GM18868 (cell line): ENCODE measurements at regions not wholly inside any gene's neighbourhood (a gene's known extent, or its start where the extent isn't known, plus 50 kb on each side); places are given as distances from the start of the nearest gene placed in this dataset.

Source experiments
- ATAC-seq: cut with Tn5 transposase; IDR thresholded peaks from one replicate; pipeline ENCODE4 v1.9.1; 2021; ENCODE audit warnings: mild to moderate bottlenecking, moderate library complexity; ENCODE audit not compliant: unreplicated experiment

DNA sequence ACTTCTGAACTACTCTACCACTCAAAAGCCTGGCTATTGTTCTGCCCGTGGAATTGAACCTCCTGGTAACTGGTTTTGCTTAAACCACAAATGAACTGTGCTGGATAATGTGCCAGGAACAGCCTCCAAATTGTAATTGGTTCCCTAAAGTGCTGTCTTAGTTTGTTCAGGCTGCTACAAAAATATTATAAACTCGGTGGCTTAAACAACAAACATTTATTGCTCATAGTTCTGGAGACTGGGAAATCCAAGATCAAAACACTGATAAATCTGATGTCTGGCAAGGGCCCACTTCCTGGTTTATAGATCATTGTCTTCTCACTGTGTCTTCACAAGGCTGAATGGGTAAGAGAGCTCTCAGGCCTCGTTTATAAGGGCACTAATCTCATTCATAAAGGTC is 149.2 kb upstream of the NCKAP5 start:
- ATAC-seq: no peak

DNA sequence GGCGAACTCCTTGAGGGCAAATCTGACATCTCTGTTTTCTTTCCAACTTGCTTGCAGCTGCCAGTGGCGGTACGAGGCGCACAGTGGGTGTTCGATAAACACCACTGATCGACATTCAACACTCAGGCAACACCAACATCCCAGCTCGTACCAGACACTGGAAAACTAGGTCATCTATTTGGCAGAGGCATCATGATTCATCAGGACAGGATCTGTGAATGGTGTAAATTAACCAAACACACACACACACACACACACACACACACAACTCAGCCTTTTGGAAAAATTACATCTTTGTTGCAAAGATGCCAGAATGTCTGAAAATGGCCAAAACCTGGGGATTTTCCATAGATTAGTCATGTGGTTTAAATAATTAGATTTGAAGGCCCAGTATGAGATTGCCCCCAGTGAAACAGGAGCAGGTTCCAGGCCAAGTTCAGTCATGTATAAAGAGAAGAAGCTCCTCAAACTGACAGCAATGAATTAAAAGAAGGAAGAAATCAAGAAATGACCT is 150.5 kb upstream of the NCKAP5 start:
- no peak for ATAC-seq

DNA sequence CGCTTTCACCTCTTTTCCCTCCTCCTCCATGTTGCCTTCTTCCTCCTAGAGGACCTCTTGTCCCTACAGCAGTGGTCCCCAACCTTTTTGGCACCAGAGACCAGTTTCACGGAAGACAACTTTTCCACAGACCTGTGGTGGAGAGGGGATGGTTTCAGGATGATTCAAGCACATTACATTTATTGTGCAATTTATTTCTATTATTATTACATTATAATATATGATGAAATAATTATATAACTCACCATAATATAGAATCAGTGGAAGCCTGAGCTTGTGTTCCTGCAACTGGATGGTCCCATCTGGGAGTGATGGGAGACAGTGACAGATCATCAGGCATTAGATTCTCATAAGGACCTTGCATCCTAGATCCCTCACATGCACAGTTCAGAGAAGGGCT is 152.2 kb upstream of the NCKAP5 start:
- ATAC-seq: no peak

DNA sequence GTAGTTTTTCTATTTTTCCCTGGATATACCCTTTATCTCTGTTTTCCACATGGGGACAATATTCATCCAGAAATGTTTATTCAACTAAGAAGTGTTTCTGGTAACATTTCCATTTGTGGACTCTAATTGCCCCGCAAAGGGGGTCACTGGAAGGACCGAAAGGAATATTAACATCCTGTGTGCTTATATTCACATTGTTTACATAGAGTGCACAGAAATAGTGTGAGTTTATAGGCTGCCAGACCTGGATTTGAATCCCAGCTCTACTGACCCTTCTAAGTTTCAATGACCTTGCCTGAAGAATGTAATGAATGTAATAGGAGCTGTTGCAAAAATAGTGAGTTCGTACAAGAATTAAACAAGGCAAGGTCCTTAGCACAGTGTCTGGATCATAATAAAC is 152.9 kb upstream of the NCKAP5 start:
- no peak for ATAC-seq

DNA sequence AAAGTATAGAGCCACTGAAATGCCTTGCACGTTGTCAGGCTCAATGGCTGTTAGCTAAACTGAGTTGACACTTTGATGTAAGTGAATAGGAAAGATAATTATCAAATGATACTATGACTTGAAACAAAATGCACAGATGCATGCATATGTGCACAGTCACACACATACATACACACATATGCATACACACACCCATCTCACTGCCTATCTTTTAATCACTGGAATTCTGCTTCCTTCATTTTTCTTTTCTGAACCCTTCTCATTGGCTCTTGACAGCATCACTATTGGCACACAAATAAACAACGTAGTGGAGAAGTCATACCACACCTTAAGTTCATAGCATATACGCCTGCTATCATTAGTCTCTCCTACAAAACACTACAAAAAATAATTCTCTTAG is 154.9 kb upstream of the NCKAP5 start:
- no peak for ATAC-seq

DNA sequence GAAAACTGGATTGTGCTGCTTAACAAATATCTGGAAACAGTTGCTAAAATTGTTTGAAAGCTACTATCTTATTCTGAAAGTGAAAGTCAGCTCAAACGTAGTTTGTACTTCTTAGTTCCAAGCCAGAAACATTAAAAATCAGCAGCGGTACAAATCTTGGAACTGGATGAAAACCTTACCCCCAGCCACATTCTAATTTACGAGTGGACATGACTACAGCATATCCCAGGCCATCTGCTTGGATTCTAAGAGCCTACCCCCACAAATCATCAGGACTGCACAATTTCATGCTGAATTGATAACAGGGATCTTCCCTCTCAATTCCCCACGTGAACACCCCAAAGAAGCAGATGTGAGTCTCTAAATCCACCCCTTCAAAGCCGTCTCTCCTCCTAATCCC is 158.7 kb upstream of the NCKAP5 start:
- ATAC-seq: no peak

DNA sequence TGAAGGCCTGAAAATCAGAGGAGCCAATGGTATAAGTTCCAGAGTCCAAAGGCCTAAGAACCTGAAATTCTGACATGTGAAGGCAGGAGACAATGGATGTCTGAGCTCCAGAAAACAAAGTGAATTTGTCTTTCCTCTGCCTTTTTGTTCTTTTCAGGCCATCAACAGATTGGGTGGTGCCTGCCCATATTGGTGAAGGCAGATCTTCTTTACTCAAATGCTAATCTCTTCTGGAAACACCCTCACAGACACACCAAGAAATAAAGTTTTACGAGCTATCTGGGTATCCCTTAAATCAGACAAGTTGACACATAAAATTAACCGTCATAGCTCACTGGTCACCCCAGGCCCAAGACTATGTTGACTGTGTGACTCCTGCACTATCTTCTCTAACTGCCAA is 163.8 kb upstream of the NCKAP5 start:
- ATAC-seq: no peak

DNA sequence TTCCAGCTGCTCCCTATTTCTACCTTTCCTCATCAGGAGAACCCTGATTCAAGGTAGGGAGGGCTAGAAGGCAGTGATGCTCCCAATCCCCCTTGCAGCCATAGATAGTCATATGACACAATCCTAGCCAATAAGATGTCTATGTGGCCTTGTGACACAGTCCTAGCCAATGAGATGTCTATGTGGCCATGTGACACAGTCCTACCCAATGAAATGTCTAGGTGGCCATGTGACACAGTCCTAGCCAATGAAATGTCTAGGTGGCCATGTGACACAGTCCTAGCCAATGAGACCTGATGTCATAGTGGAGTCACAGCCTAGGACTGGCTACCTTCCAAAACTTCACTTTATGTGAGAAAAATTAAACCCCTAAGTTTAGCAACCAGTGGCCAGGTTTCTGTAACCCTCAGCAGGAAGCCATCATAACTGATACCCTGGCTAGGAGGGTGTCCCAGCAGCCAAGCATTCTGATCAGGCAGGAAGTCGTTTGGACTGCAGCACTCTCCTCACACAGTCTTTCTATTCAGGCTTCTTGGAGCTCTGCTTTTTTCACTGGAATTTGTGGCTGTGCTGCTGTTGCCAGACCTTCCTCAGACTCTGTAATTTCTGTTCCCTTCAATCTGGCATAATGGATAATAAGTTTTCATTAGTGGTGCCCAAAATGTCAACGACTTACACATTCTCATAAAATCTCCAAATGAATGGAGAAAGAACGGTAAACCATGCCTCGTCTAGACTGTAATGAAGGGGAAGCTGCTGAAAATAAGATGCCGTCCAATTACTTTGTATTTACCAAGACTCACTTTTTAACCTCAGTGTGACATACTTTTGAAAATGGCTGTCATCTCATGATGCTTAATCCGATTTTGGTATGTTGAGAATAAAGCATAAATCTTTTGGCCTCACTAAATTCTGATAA is 165.0 kb upstream of the NCKAP5 start:
- no peak for ATAC-seq

DNA sequence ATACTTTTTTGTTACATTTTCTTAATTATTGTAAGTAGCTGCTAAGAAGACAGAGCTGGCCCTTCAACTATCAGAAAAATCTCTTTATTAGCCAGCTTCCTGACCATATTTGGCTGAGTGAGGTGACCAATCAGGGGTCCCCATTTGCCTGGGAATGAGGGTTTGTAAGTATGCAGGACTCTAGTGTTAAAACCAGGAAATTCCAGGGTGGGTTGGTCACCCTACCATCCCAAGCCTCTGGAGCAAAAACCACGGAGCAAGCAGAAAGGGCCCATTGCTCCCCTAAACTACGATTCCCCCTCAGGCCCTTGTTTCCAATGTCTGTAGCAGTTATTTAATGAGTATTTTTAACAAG is 165.6 kb upstream of the NCKAP5 start:
- ATAC-seq: no peak

DNA sequence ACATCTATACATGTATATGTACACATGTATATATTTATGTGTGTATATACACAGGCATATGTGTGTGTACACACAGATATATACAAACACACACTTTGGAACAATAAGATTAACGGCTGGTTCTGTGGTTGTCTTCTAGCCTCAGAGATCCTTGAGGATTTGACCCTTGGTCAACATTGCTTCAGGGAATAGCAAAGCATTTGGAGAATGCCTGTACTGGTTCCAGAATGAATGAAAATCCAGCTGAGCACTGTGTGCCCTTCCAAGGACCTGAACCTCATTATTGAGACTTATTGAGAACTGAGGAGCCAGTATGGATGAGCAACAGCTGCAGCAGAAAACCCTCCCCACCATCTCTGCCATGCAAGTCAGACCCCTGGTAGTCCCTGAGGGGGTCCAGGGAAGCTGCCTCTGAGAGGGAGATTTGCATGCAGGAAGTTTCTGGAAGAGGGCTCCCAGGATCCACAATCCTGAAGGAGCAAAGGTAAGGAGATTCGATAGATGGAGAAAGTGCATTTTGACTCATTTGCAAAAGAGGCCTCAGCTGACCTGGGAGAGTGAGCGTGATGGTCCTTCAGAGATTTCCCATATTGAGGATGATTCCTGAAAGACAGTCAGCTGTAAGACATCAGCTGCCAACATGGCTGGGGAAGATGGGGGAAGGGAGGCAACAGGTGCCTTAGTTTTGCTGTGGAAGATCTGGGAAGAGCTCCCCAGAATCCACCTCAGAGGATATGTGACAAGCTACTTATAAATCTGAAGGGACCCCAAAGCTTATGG is 166.6 kb upstream of the NCKAP5 start:
- ATAC-seq: no peak

DNA sequence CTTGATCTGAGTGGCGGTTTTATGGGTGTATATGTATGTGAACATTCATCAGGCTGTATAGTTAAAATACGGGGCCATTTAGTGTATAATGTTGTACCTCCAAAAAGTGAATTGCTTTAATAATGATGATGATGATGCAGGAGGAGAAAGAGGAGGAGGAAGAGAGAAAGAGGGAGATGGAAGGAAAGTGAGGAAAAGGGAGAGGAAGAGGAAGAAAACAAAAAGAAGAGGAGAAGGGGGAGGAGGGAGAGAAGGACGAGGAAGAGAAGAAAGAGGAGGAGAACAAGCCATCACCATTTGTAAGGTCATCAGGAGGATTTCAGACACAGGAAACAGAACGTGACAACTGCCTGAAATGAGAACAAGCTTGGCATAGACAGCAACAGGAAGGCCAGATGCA is 168.4 kb upstream of the NCKAP5 start:
- ATAC-seq: no peak

DNA sequence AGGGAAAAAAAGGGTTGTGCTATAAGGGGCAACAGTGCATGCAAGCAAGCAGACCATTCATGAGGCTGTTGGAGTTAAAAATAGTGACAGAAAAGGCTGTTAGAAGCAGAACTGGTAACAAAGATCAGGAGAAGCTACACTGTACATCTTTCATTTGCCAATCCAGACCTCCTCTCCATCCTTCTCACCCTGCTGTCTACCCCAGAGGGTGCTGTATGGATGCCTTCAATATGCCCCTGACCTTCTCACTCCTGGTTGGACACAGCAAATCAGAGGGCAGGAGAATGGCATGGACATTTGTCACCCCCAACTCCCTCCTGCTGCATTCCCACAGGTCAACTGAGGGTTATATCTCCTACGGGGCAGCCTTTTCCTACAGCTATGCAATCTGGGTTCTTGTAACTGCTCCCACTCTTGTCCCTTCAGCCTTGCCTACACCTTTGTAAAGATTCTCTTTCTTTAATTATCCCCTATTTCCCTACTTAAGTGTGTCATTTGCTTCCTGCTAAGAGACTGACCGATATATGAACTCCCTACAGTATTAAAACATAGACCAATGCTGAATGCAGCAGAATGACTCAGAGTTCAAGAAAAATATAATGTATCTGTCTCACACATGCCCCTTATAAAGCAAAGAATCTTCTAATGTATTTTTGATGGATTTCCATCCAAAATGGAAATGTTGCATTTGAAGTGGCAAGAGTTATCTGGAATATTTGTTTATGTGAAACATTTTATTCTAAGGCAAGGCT is 169.2 kb upstream of the NCKAP5 start:
- no peak for ATAC-seq

DNA sequence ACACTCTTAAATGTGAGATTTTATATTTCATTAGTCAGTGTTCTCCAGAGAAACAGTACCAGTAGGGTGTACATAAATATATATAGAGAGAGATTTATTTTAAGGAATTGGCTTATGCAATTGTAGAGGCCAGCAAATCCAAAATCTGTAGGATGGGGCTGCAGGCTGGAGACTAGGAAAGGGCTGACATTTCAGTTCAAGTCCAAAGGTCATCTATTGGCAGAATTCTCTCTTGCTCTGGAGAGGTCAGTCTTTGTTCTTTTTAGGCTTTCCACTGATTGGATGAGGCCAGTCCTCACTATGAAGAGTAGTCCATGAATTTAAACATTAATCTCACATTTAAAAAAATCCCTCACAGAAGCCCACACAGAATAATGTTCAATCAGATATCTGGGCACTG is 170.8 kb upstream of the NCKAP5 start:
- ATAC-seq: no peak

DNA sequence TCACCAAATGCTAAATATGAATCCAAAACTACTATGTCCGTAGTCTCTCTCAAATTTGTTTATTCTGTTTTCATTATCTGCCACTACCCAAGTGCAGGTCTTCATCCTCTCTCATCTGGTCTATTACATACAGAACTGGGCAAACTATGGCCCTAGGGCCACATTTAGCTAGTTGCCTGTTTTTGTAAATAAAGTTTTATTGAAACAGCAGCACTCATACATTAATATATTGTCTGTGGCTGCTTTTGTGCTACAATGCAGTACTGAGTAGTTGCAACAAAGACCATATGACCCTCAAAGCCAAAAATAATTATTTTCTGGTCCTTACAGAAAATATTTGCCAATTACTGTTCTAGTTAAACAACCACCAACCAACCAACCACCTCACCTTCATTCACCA is 172.2 kb upstream of the NCKAP5 start:
- ATAC-seq: no peak

DNA sequence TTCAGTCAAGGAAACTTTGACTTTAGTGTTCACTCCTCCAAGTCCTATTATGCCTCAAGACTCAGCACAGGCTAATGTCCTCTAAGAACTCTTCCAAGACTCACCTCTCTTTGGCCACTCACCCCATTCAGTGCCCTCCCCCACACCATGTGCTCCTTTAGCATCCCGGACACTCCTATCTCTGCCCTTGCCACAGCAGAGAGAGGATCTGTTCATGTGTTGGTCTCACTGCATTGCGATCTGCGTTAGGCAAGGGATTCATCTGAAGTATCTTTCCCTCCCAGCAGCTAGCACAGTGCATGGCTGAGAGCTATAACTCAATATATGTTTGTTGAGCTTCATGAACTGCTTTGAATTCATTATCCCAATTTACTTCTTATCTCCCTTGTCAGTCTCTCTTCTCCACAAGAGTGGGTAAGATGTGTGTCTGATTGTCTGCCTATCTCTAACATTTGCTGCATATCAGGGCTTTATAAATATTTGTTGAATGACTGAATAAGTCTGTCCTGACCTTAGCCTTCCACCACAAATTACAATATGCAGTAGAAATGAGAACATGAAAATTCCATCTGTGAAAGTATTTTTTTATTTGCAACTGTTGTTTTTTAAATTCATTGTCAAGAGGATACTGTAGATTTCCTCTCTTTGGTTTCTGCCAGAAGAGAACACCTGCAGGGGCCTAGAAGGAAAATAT is 179.9 kb upstream of the NCKAP5 start:
- no peak for ATAC-seq

DNA sequence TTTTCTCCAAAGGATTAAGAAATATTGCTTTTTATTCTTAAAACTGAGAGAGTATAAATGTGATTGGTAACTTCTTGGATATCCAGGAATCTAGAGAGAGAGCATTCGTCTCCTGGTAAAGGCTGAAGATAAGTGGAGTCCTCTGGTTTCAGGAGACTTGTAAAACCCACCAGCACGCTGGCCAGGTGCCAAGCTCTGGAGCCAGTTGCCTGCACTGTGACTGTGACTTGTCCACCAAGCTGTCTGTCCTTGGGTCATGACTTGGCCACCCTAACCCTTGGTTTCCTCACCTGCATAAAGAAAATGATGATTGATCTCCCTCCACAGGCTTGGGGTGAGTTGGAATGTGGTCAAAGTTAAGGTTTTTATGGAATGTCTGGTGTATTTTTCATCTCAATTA is 185.4 kb upstream of the NCKAP5 start:
- no peak for ATAC-seq

DNA sequence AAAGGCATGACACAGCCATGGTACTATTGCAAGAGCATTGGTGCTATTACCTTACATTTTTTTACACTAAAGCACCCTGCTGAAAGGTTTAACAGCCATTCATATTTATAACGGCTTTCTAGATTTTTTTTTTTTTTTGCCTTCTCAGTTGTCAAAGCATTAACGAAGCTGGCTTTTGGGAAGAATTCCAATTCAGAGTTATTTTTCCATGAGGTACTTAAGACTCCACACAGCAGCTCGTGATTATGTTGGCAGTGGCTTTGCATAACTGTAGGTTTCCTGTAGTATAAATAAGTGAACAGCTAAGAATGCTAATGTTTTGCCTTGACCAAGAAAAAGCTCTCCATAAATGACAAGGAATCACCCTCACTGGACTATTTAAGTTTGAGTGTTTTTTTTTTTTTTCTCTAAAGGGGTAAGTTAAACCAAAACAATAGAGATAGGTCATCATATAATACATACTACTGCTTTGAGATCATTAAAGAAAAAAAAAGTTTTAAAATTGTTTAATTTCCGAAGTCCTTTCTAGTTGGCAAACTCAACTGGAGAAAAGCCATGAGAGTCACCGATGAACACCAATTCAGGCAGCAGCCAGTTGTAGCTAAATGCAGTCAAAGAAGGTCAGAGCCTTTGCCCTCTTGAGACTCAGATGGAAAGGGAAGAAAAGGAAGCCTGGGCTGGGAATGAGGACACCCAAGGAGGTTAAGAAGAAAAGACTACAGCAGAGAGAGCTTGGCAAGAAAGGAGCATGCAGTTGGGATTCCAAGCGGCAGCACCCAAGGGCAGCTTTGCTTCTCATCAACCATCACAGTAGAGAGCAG is 187.4 kb upstream of the NCKAP5 start:
- ATAC-seq: no peak

DNA sequence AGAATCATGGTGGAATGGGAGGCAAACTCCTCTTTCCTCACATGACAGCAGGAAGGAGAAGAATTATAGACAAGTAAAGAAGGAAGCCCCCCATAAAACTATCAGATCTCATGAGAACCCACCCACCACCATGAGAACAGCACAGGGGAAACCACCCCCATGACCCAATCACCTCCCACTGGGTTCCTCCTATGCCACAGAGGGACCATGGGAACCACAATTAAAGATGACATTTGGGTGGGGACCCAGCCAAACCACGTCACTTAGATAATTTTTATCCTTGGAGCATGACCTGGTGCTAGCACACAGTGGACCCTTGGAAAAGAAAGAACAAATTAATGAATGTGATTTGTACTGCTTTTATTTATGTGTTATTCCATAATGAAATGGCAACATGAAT is 188.6 kb upstream of the NCKAP5 start:
- ATAC-seq: no peak

DNA sequence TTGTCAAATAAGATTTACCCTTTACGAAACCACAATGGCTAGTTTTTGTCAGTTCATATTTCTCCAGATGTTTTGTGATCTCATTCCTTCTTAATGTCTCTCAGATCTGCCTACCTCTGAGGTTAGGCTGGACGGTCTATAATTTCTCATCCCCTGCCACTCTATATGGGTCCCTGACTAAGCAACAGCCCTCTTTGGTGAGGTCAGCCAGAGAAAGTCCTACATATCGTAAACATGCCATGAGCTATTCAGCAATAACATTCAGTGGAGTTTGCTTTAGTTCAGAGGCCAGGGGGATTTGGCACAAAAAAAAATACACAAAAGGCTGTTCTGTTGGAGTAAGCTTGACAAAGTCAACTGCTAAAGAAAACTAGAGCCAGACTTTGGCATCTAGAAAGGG is 192.1 kb upstream of the NCKAP5 start:
- ATAC-seq: no peak

DNA sequence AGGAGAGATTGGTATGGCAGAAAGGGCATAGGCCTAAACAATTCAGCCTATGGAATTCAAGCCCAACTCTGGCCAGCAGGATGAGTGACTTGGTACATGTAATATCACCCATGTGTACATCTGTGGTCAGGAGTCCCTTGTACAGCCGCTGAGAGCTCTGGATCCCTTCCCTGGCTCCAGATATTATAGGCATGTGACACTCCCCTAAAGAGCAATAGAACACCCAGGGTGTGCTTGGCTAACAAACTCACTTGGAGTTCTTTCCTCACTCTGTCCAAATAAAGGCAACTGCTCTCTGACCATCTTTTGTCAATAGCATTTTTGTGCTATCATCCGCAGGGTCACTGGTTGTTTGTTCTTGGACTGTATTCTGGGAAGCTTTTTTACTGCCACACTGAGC is 197.4 kb upstream of the NCKAP5 start:
- ATAC-seq: no peak
